ENCODE measurements at regions not wholly inside any gene's neighbourhood (a gene's known extent, or its start where the extent isn't known, plus 50 kb on each side); places are given as distances from the start of the nearest gene placed in this dataset.

DNA sequence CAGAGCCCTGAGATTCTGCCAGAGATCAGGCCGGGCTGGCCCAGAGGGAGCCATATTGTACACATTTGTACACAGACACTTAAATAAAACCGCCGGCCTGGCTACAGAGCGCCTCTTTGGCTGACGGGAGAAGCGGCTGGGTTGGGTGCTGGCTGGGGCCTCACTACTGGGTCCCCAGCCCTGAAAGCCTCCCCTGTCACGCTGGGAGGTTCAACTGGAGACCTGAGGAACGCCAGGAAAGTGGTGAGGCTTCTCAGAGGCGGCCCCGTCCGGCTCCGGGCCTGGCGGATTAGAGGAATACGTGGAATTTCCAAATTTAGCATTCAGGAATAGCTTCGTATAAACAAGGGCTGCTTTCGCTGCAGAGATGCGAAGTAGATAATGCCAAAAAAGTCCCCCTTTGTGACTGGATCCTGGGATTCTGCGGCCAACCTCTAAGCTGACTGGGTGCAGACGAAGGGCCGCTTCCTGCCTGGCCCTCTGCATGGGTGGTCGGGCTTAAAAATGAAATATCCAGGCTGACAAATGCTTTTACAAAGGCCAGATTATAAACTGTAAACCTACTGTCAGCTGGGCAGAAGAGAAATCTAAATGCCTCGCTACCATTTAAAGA lies 252.4 kb downstream of the IRF8 start:
- DNase-seq (no peak), ATAC-seq (no peak)
- no peak overlapping the region for H3K4me3 ChIP-seq
- TF ChIP-seq CTCF (IDR thresholded peaks at IDR 0.05), result no peak
- intact Hi-C loops (cut with DNase I), result no loop called here
- peaks cover 5% of the 10 kb centered on the region for H3K27me3 ChIP-seq (ENCODE audit: low read depth)
- H3K4me1 ChIP-seq, result no peaks in the 10 kb centered on the region
- H3K36me3 ChIP-seq, result no peaks in the 10 kb centered on the region
- peak overlapping the region; percentile 78 for H3K27ac ChIP-seq
- H3K9me3 ChIP-seq, result peaks cover 5% of the 10 kb centered on the region

DNA sequence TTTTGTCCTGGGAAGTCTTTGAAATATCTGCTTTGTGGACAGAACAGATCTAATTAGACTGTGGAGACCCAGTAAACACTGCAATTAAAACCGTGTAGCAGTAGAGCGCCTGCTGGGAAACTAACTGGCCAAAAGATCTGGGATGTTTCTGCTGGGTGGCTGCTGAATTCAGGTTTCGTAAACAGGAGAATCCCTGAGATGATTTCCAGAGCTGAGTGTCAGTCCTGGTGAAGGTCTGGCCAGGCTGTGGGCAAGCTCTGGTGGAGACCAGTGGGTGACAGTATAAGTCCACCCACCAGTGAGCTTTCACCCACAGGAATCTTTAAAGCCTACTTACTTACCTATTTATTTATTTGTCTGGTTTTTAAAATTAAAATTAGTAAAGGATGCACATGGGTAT lies 257.2 kb downstream of the IRF8 start:
- H3K27ac ChIP-seq, result no peak overlapping the region
- ATAC-seq, result no peak
- TF ChIP-seq CTCF (IDR thresholded peaks at IDR 0.05), result no peak
- no peaks in the 10 kb centered on the region for H3K36me3 ChIP-seq
- H3K27me3 ChIP-seq (ENCODE audit: low read depth), result peaks cover 5% of the 10 kb centered on the region
- no peaks in the 10 kb centered on the region for H3K9me3 ChIP-seq
- H3K4me1 ChIP-seq, result no peaks in the 10 kb centered on the region
- no peak for DNase-seq
- H3K4me3 ChIP-seq, result no peak overlapping the region
- intact Hi-C loops (cut with DNase I), result no loop called here

GRCh38 chr16:86157616-86158247 lies 258.8 kb downstream of the IRF8 start:
- TF ChIP-seq CTCF (IDR thresholded peaks at IDR 0.05), result no peak
- no peak for ATAC-seq

DNA sequence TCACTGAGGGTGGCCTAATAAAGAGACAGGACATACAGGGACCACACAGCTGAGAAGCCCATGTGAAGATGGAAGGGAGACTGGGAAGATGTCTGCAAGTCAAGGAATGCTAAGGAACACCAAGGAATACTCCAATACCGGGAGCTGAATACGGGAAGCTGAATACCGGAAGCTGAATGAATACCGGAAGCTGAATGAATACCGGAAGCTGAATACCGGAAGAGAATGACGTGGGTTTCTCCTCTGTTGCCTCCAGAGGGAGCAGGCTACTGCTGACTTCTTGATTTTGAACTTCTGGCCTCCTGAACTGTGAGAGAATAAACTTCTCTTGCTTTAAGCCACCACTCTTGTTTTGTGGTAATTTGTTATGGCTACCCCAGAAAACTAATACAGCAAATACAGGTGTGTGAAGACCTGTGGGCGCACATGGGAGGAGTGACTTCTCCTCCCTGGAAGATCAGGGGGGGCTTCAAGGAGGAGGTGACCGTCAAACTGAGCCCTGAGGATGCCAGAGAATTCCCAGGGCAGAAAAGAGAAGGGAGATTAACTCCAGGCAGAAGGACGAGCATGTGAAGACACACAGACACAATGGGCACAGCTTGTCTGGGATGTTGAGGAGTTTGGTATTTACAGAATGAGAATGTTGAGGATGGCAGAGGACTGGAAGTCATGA lies 259.9 kb downstream of the IRF8 start:
- Histone ChIP-seq H3K4me3 (no peak overlapping the region), H3K9me3 (no peaks in the 10 kb centered on the region), H3K4me1 (no peaks in the 10 kb centered on the region), H3K27ac (no peak overlapping the region), H3K27me3 (ENCODE audit: low read depth) (no peaks in the 10 kb centered on the region), H3K36me3 (no peaks in the 10 kb centered on the region)
- TF ChIP-seq CTCF (IDR thresholded peaks at IDR 0.05), result peak; percentile 10
- DNase-seq (no peak), ATAC-seq (no peak)
- intact Hi-C loops (cut with DNase I), result no loop called here

More at GRCh38 chr16:86157616-86158247, 258.8 kb downstream of the IRF8 start:
- Histone ChIP-seq H3K36me3 (no peaks in the 10 kb centered on the region), H3K27ac (no peak overlapping the region), H3K4me3 (no peak overlapping the region), H3K9me3 (no peaks in the 10 kb centered on the region), H3K4me1 (no peaks in the 10 kb centered on the region), H3K27me3 (ENCODE audit: low read depth) (no peaks in the 10 kb centered on the region)
- intact Hi-C loops (cut with DNase I), result no loop called here
- no peak for DNase-seq

GRCh38 chr16:86165479-86165878 lies 266.5 kb downstream of the IRF8 start:
- Histone ChIP-seq H3K27me3 (ENCODE audit: low read depth) (no peaks in the 10 kb centered on the region), H3K4me1 (no peaks in the 10 kb centered on the region), H3K36me3 (no peaks in the 10 kb centered on the region), H3K9me3 (peaks cover 12% of the 10 kb centered on the region), H3K4me3 (no peak overlapping the region), H3K27ac (no peak overlapping the region)
- intact Hi-C loops (cut with DNase I), result no loop called here
- TF ChIP-seq CTCF (IDR thresholded peaks at IDR 0.05), result no peak
- DNase-seq (no peak), ATAC-seq (no peak)
